CD4-positive, alpha-beta memory T cell (primary cell): ENCODE measurements at regions not wholly inside any gene's neighbourhood (a gene's known extent, or its start where the extent isn't known, plus 50 kb on each side); places are given as distances from the start of the nearest gene placed in this dataset.
A peak's percentile ranks its signal among the peaks of the same experiment; 100 is the strongest.

Experiments used
- CTCF ChIA-PET: fragments of 350-600 bp; sonication (Branson Sonifier 250); formaldehyde crosslinking; loops from one replicate; lab custom pipeline; 2021; ENCODE audit warnings: inconsistent platforms; ENCODE audit not compliant: partially characterized antibody; lab: Charles Lee
- POLR2A ChIA-PET: fragments of 350-600 bp; sonication (Branson Sonifier 250); formaldehyde crosslinking; loops from one replicate; lab custom pipeline; 2021; ENCODE audit not compliant: partially characterized antibody; lab: Charles Lee
- DNase-seq, 5 donors: peaks; one replicate each; pipeline versions ENCODE4 v3.0.0 to v3.0.0-alpha.2; 2020 to 2022; ENCODE audit warnings: mixed read lengths in 1 of 5
- H3K27ac ChIP-seq: one replicate; pipeline ENCODE4 v1.7.0; 2013; ENCODE audit warnings: low read depth, low read length
- H3K27me3 ChIP-seq: 2 replicates; pipeline ENCODE4 v1.7.0; 2013; ENCODE audit warnings: mild to moderate bottlenecking, low read length, moderate library complexity; ENCODE audit not compliant: insufficient read depth
- H3K36me3 ChIP-seq: 2 replicates; pipeline ENCODE4 v1.7.0; 2013; ENCODE audit warnings: mild to moderate bottlenecking, low read length, moderate library complexity; ENCODE audit not compliant: insufficient read depth
- H3K4me1 ChIP-seq: 2 replicates; pipeline ENCODE4 v1.7.0; 2013; ENCODE audit warnings: mild to moderate bottlenecking, low read length, moderate library complexity; ENCODE audit not compliant: insufficient read depth
- H3K4me3 ChIP-seq, 2 donors: one replicate each; pipeline ENCODE4 v1.7.0; 2013; ENCODE audit warnings: low read length in 2 of 2, mild to moderate bottlenecking in 1 of 2
- H3K9me3 ChIP-seq, 2 donors: one replicate each; pipeline ENCODE4 v1.7.0; 2013; ENCODE audit warnings: low read length in 2 of 2, control low read depth in 1 of 2; ENCODE audit not compliant: control insufficient read depth in 1 of 2
- H3K27ac Mint-ChIP-seq, 7 donors: one replicate each; pipeline ENCODE4 v1.8.0; 2020 to 2021; ENCODE audit warnings: mixed read lengths in 7 of 7, mild to moderate bottlenecking in 6 of 7, inconsistent platforms in 3 of 7, moderate library complexity in 3 of 7
- H3K27me3 Mint-ChIP-seq, 2 donors: one replicate each; pipeline ENCODE4 v1.8.0; 2020 to 2021; ENCODE audit warnings: mixed read lengths in 2 of 2
- H3K36me3 Mint-ChIP-seq, 2 donors: one replicate each; pipeline ENCODE4 v1.8.0; 2020 to 2021; ENCODE audit warnings: mixed read lengths in 2 of 2, inconsistent platforms in 1 of 2, mild to moderate bottlenecking in 1 of 2
- H3K4me1 Mint-ChIP-seq, 4 donors: one replicate each; pipeline ENCODE4 v1.8.0; 2020 to 2021; ENCODE audit warnings: mixed read lengths in 4 of 4, mild to moderate bottlenecking in 1 of 4
- H3K4me3 Mint-ChIP-seq, 8 donors: one replicate each; pipeline ENCODE4 v1.8.0; 2020 to 2021; ENCODE audit warnings: mixed read lengths in 8 of 8, mild to moderate bottlenecking in 7 of 8, moderate library complexity in 6 of 8, inconsistent platforms in 3 of 8
- H3K9me3 Mint-ChIP-seq, 8 donors: one replicate each; pipeline ENCODE4 v1.8.0; 2020 to 2021; ENCODE audit warnings: mixed read lengths in 8 of 8, mild to moderate bottlenecking in 5 of 8, inconsistent platforms in 3 of 8, moderate library complexity in 1 of 8
- intact Hi-C: fragments of 100-400 bp; cut with micrococcal nuclease; formaldehyde crosslinking; loops from one replicate; pipeline ENCODE4 v1.15.1; 2023

- ChIA-PET POLR2A (no interaction called here), CTCF (no interaction called here)
- Histone ChIP-seq H3K27me3 (no peaks in the 10 kb centered on the region), H3K36me3 (no peaks in the 10 kb centered on the region), H3K4me1 (no peaks in the 10 kb centered on the region), H3K4me3 (no peak overlapping the region), H3K27ac (no peak overlapping the region), H3K9me3 (no peaks in the 10 kb centered on the region)
- H3K27me3 Mint-ChIP-seq = peaks cover 1 to 5% of the 10 kb centered on the region in 2 donors
- intact Hi-C loops = no loop called here
- no peak overlapping the region for H3K4me3 Mint-ChIP-seq
- H3K27ac Mint-ChIP-seq = no peak overlapping the region
- H3K9me3 Mint-ChIP-seq = peaks cover 0 to 6% (median 0%) of the 10 kb centered on the region in 8 donors
- H3K4me1 Mint-ChIP-seq = peaks cover 0 to 3% (median 0%) of the 10 kb centered on the region in 4 donors
- H3K36me3 Mint-ChIP-seq = no peaks in the 10 kb centered on the region
- DNase-seq = no peak
Measured at GRCh38 chr14:97005934-97006333, 208.8 kb downstream of the VRK1 start.

GRCh38 chr14:97010491-97011160 is 213.4 kb downstream of the VRK1 start:
- Histone ChIP-seq H3K36me3 (no peaks in the 10 kb centered on the region), H3K27ac (no peak overlapping the region), H3K9me3 (no peaks in the 10 kb centered on the region), H3K27me3 (no peaks in the 10 kb centered on the region), H3K4me1 (no peaks in the 10 kb centered on the region), H3K4me3 (no peak overlapping the region)
- no peak for DNase-seq
- H3K9me3 Mint-ChIP-seq = peaks cover 0 to 3% (median 0%) of the 10 kb centered on the region in 8 donors
- intact Hi-C loops = no loop called here
- ChIA-PET POLR2A (no interaction called here), CTCF (no interaction called here)
- peaks cover 0 to 4% (median 0%) of the 10 kb centered on the region in 4 donors for H3K4me1 Mint-ChIP-seq
- peak overlapping the region in 1 of 8 donors; percentile 8 for H3K4me3 Mint-ChIP-seq
- peak overlapping the region in 1 of 7 donors; percentile 22 for H3K27ac Mint-ChIP-seq
- peaks cover 0 to 9% of the 10 kb centered on the region in 2 donors for H3K27me3 Mint-ChIP-seq
- no peaks in the 10 kb centered on the region for H3K36me3 Mint-ChIP-seq

GRCh38 chr14:97013878-97014277 is 216.7 kb downstream of the VRK1 start:
- POLR2A ChIA-PET = no interaction called here

GRCh38 chr14:97021001-97021400 is 223.8 kb downstream of the VRK1 start:
- H3K27ac ChIP-seq = no peak overlapping the region
- no peaks in the 10 kb centered on the region for H3K36me3 ChIP-seq
- Mint-ChIP-seq H3K9me3 (peaks cover 0 to 5% (median 0%) of the 10 kb centered on the region in 8 donors), H3K27me3 (peaks cover 0 to 9% of the 10 kb centered on the region in 2 donors), H3K4me3 (peak overlapping the region in 3 of 8 donors; percentile 11 to 62 (median 46)), H3K36me3 (peaks cover 0 to 4% of the 10 kb centered on the region in 2 donors), H3K4me1 (peaks cover 6 to 12% (median 10%) of the 10 kb centered on the region in 4 donors), H3K27ac (peak overlapping the region in 3 of 7 donors; percentile 43 to 77 (median 44))
- H3K4me3 ChIP-seq = no peak overlapping the region
- CTCF ChIA-PET = no interaction called here
- H3K27me3 ChIP-seq = no peaks in the 10 kb centered on the region
- POLR2A ChIA-PET = interaction anchor here (0.7 kb wide), 1 partner anchor 165 kb away, joined by 3 read pairs; no protein-coding TSS in a partner anchor
- H3K4me1 ChIP-seq = peaks cover 12% of the 10 kb centered on the region
- intact Hi-C loops = no loop called here
- no peak for DNase-seq
- no peaks in the 10 kb centered on the region for H3K9me3 ChIP-seq

More at GRCh38 chr14:97013878-97014277, 216.7 kb downstream of the VRK1 start:
- H3K36me3 Mint-ChIP-seq = peaks cover 0 to 4% of the 10 kb centered on the region in 2 donors
- CTCF ChIA-PET = no interaction called here
- Histone ChIP-seq H3K27ac (no peak overlapping the region), H3K9me3 (no peaks in the 10 kb centered on the region), H3K27me3 (no peaks in the 10 kb centered on the region), H3K4me1 (no peaks in the 10 kb centered on the region), H3K4me3 (no peak overlapping the region), H3K36me3 (no peaks in the 10 kb centered on the region)
- peak overlapping the region in 1 of 7 donors; percentile 64 for H3K27ac Mint-ChIP-seq
- DNase-seq = no peak
- peaks cover 0 to 4% (median 0%) of the 10 kb centered on the region in 4 donors for H3K4me1 Mint-ChIP-seq
- no peak overlapping the region for H3K4me3 Mint-ChIP-seq
- peaks cover 0 to 5% (median 0%) of the 10 kb centered on the region in 8 donors for H3K9me3 Mint-ChIP-seq
- intact Hi-C loops = no loop called here
- H3K27me3 Mint-ChIP-seq = peaks cover 0 to 9% of the 10 kb centered on the region in 2 donors

- Mint-ChIP-seq H3K36me3 (peaks cover 0 to under 1% of the 10 kb centered on the region in 2 donors), H3K4me1 (peaks cover 6 to 12% (median 10%) of the 10 kb centered on the region in 4 donors), H3K4me3 (peak overlapping the region in 2 of 8 donors; percentile 11 to 49), H3K9me3 (peaks cover 0 to 5% (median 0%) of the 10 kb centered on the region in 8 donors), H3K27me3 (peaks cover 0 to 9% of the 10 kb centered on the region in 2 donors), H3K27ac (no peak overlapping the region)
- H3K4me3 ChIP-seq = no peak overlapping the region
- intact Hi-C loops = no loop called here
- no peaks in the 10 kb centered on the region for H3K9me3 ChIP-seq
- DNase-seq = no peak
- CTCF ChIA-PET = no interaction called here
- H3K27ac ChIP-seq = no peak overlapping the region
- H3K36me3 ChIP-seq = no peaks in the 10 kb centered on the region
- POLR2A ChIA-PET = no interaction called here
- no peaks in the 10 kb centered on the region for H3K27me3 ChIP-seq
- H3K4me1 ChIP-seq = peaks cover 12% of the 10 kb centered on the region
Measured at GRCh38 chr14:97021571-97022168, 224.5 kb downstream of the VRK1 start.

GRCh38 chr14:97022741-97023140 is 225.6 kb downstream of the VRK1 start:
- no peak overlapping the region for H3K27ac ChIP-seq
- DNase-seq = no peak
- CTCF ChIA-PET = no interaction called here
- Mint-ChIP-seq H3K27me3 (peaks cover under 1 to 9% of the 10 kb centered on the region in 2 donors), H3K36me3 (no peaks in the 10 kb centered on the region), H3K27ac (peak overlapping the region in 1 of 7 donors; percentile 62), H3K9me3 (peaks cover 0 to under 1% (median 0%) of the 10 kb centered on the region in 8 donors), H3K4me3 (no peak overlapping the region), H3K4me1 (peaks cover 6 to 12% (median 10%) of the 10 kb centered on the region in 4 donors)
- H3K36me3 ChIP-seq = no peaks in the 10 kb centered on the region
- intact Hi-C loops = no loop called here
- no peaks in the 10 kb centered on the region for H3K27me3 ChIP-seq
- POLR2A ChIA-PET = no interaction called here
- no peaks in the 10 kb centered on the region for H3K9me3 ChIP-seq
- H3K4me1 ChIP-seq = peaks cover 12% of the 10 kb centered on the region
- H3K4me3 ChIP-seq = no peak overlapping the region

GRCh38 chr14:97023871-97024270 is 226.7 kb downstream of the VRK1 start:
- intact Hi-C loops = no loop called here
- H3K27me3 Mint-ChIP-seq = peaks cover 6 to 11% of the 10 kb centered on the region in 2 donors

More at GRCh38 chr14:97023871-97024270, 226.7 kb downstream of the VRK1 start:
- Histone ChIP-seq H3K36me3 (no peaks in the 10 kb centered on the region), H3K27me3 (no peaks in the 10 kb centered on the region), H3K4me3 (no peak overlapping the region), H3K27ac (no peak overlapping the region), H3K9me3 (no peaks in the 10 kb centered on the region), H3K4me1 (peaks cover 12% of the 10 kb centered on the region)
- H3K36me3 Mint-ChIP-seq = no peaks in the 10 kb centered on the region
- H3K4me1 Mint-ChIP-seq = peaks cover 7 to 12% (median 10%) of the 10 kb centered on the region in 4 donors
- H3K27ac Mint-ChIP-seq = no peak overlapping the region
- ChIA-PET CTCF (no interaction called here), POLR2A (no interaction called here)
- H3K9me3 Mint-ChIP-seq = no peaks in the 10 kb centered on the region
- DNase-seq = no peak
- no peak overlapping the region for H3K4me3 Mint-ChIP-seq
